Prostate gland (tissue), 2 donors: ENCODE measurements at regions not wholly inside any gene's neighbourhood (a gene's known extent, or its start where the extent isn't known, plus 50 kb on each side); places are given as distances from the start of the nearest gene placed in this dataset.

Source experiments
- DNase-seq: peaks from one replicate; pipeline ENCODE4 v3.0.0-alpha.2; 2019; ENCODE audit warnings: low spot score
- H3K27ac ChIP-seq, 2 donors: fragments of 200-600 bp; sonication (generic); 2 replicates each; pipeline ENCODE4 v1.5.1; 2017 to 2019
- H3K27me3 ChIP-seq: fragments of 200-600 bp; sonication (generic); replicated peaks from 2 replicates; pipeline ENCODE4 v1.5.1; 2019; ENCODE audit not compliant: insufficient read depth
- H3K36me3 ChIP-seq, 2 donors: fragments of 200-600 bp; sonication (generic); 1 replicate in 1 of 2; 2 replicates in 1 of 2; pipeline versions ENCODE4 v1.5.1 to v1.8.1; 2017 to 2019
- H3K4me1 ChIP-seq: fragments of 200-600 bp; sonication (generic); replicated peaks from 2 replicates; pipeline ENCODE4 v1.5.1; 2019
- H3K4me3 ChIP-seq, 2 donors: fragments of 200-600 bp; sonication (generic); 2 replicates each; pipeline ENCODE4 v1.5.1; 2017 to 2019
- H3K9me3 ChIP-seq: fragments of 200-600 bp; sonication (generic); 2 replicates; pipeline ENCODE4 v1.5.1; 2017
- CTCF ChIP-seq, 4 experiments: fragments of 200-600 bp in 2 of 4; fragments of 450-650 bp in 2 of 4; sonication (generic) in 2 of 4; IDR thresholded peaks; 1 replicate in 3 of 4; 2 replicates in 1 of 4; pipeline ENCODE4 v1.5.1; 2016 to 2019; ENCODE audit warnings: antibody characterized with exemption in 4 of 4, mild to moderate bottlenecking in 2 of 4, moderate library complexity in 2 of 4
- POLR2A ChIP-seq: fragments of 450-650 bp; IDR thresholded peaks from one replicate; pipeline ENCODE4 v1.6.1; 2016; ENCODE audit warnings: antibody characterized with exemption, mild to moderate bottlenecking
- POLR2AphosphoS5 ChIP-seq: sonication (generic); formaldehyde crosslinking; IDR thresholded peaks from one replicate; pipeline ENCODE4 v1.6.1; 2017; ENCODE audit warnings: antibody characterized with exemption
- WGBS: methylation state at CpG from one replicate; pipeline ENCODE4 v1.1.5; 2018; 5-methylcytosine and 5-hydroxymethylcytosine counted together
- intact Hi-C: fragments of 100-400 bp; cut with DNase I; formaldehyde crosslinking; loops from one replicate; pipeline ENCODE4 v1.14.2; 2022

GRCh38 chr12:38448991-38449390 lies 132.4 kb downstream of the ALG10B start:
- Histone ChIP-seq H3K27ac (no peak overlapping the region), H3K36me3 (no peaks in the 10 kb centered on the region), H3K4me3 (no peak overlapping the region), H3K27me3 (no peaks in the 10 kb centered on the region), H3K9me3 (no peaks in the 10 kb centered on the region), H3K4me1 (no peaks in the 10 kb centered on the region)
- no peak for DNase-seq
- TF ChIP-seq POLR2AphosphoS5: no peak
- no peak for TF ChIP-seq CTCF (IDR thresholded peaks at IDR 0.05)
- no peak for TF ChIP-seq POLR2A
- intact Hi-C loops: no loop called here
- WGBS: 77% methylated on average over 2 of the region's 2 CpGs

GRCh38 chr12:38456537-38457120 lies 140.1 kb downstream of the ALG10B start:
- WGBS: 54% methylated on average over 2 of the region's 2 CpGs

GRCh38 chr12:38465020-38465419 lies 148.4 kb downstream of the ALG10B start:
- H3K36me3 ChIP-seq: no peaks in the 10 kb centered on the region
- no peak overlapping the region for H3K27ac ChIP-seq
- H3K4me1 ChIP-seq: no peaks in the 10 kb centered on the region
- intact Hi-C loops: no loop called here
- TF ChIP-seq POLR2AphosphoS5 (no peak), CTCF (IDR thresholded peaks at IDR 0.05) (no peak), POLR2A (no peak)
- 72% methylated on average over 5 of the region's 5 CpGs for WGBS
- H3K9me3 ChIP-seq: no peaks in the 10 kb centered on the region
- DNase-seq: no peak
- no peak overlapping the region for H3K4me3 ChIP-seq
- no peaks in the 10 kb centered on the region for H3K27me3 ChIP-seq

More at GRCh38 chr12:38456537-38457120, 140.1 kb downstream of the ALG10B start:
- H3K4me3 ChIP-seq: no peak overlapping the region
- H3K27me3 ChIP-seq: no peaks in the 10 kb centered on the region
- intact Hi-C loops: no loop called here
- H3K36me3 ChIP-seq: no peaks in the 10 kb centered on the region
- no peak for TF ChIP-seq POLR2A
- TF ChIP-seq CTCF (IDR thresholded peaks at IDR 0.05): no peak
- DNase-seq: no peak
- H3K9me3 ChIP-seq: no peaks in the 10 kb centered on the region
- H3K27ac ChIP-seq: no peak overlapping the region
- H3K4me1 ChIP-seq: no peaks in the 10 kb centered on the region

- Histone ChIP-seq H3K4me3 (no peak overlapping the region), H3K9me3 (no peaks in the 10 kb centered on the region), H3K4me1 (no peaks in the 10 kb centered on the region), H3K27ac (no peak overlapping the region), H3K36me3 (no peaks in the 10 kb centered on the region), H3K27me3 (no peaks in the 10 kb centered on the region)
- TF ChIP-seq POLR2A (no peak), CTCF (IDR thresholded peaks at IDR 0.05) (no peak), POLR2AphosphoS5 (no peak)
- DNase-seq: no peak
- 89% methylated on average over 7 of the region's 7 CpGs for WGBS
- intact Hi-C loops: no loop called here
Measured at GRCh38 chr12:38469715-38470114, 153.1 kb downstream of the ALG10B start.

- Histone ChIP-seq H3K4me3 (no peak overlapping the region), H3K9me3 (no peaks in the 10 kb centered on the region), H3K36me3 (no peaks in the 10 kb centered on the region), H3K4me1 (no peaks in the 10 kb centered on the region), H3K27ac (no peak overlapping the region), H3K27me3 (no peaks in the 10 kb centered on the region)
- intact Hi-C loops: no loop called here
- DNase-seq: no peak
- TF ChIP-seq POLR2A (no peak), CTCF (IDR thresholded peaks at IDR 0.05) (no peak), POLR2AphosphoS5 (no peak)
Measured at GRCh38 chr12:38477340-38478090, 160.9 kb downstream of the ALG10B start.
